ENCODE measurements at regions not wholly inside any gene's neighbourhood (a gene's known extent, or its start where the extent isn't known, plus 50 kb on each side); places are given as distances from the start of the nearest gene placed in this dataset.

GRCh38 chr6:80579391-80580023, 473.0 kb downstream of the BCKDHB start:
- TF ChIP-seq CTCF (tag by site-specific recombination; IDR thresholded peaks at IDR 0.05) (no peak), ZNF362 (tag by site-specific recombination; IDR thresholded peaks at IDR 0.05) (no peak), ZNF202 (tag by site-specific recombination; IDR thresholded peaks at IDR 0.05; ENCODE audit: borderline replicate concordance) (no peak), ZBTB8A (tag by site-specific recombination; IDR thresholded peaks at IDR 0.05) (no peak), ZNF664 (tag by site-specific recombination; IDR thresholded peaks at IDR 0.05) (no peak)
